Karpas-422 (cell line): ENCODE measurements at regions not wholly inside any gene's neighbourhood (a gene's known extent, or its start where the extent isn't known, plus 50 kb on each side); places are given as distances from the start of the nearest gene placed in this dataset.
"Not testable (repeated sequence)": the region's sequence is repeated elsewhere in the genome, so short reads cannot be mapped to it uniquely, and the experiment has no call there.

ENCODE experiments used
- DNase-seq: peaks from one replicate; pipeline ENCODE4 v3.0.0-alpha.2; 2015
- H2AFZ ChIP-seq: fragments of 200-600 bp; sonication (generic); 2 replicates; pipeline ENCODE4 v1.6.1; 2014; ENCODE audit warnings: antibody characterized with exemption, low read length, mixed read lengths
- H3K27ac ChIP-seq: fragments of 200-600 bp; sonication (generic); 2 replicates; pipeline ENCODE4 v1.5.1; 2014; ENCODE audit warnings: mild to moderate bottlenecking, low read length, moderate library complexity
- H3K27me3 ChIP-seq: fragments of 200-600 bp; sonication (generic); 2 replicates; pipeline ENCODE4 v1.6.1; 2014; ENCODE audit warnings: low read length, mixed read lengths
- H3K36me3 ChIP-seq: fragments of 200-600 bp; sonication (generic); 2 replicates; pipeline ENCODE4 v1.6.1; 2014; ENCODE audit warnings: low read length, mixed read lengths; ENCODE audit not compliant: insufficient read depth
- H3K4me1 ChIP-seq: fragments of 200-600 bp; sonication (generic); 2 replicates; pipeline ENCODE4 v1.6.1; 2014; ENCODE audit warnings: mild to moderate bottlenecking, low read length, mixed read lengths
- H3K4me2 ChIP-seq: fragments of 200-600 bp; sonication (generic); 2 replicates; pipeline ENCODE4 v1.6.1; 2014; ENCODE audit warnings: low read length, low read depth, mild to moderate bottlenecking; ENCODE audit not compliant: poor library complexity, severe bottlenecking
- H3K4me3 ChIP-seq: fragments of 200-600 bp; sonication (generic); 2 replicates; pipeline ENCODE4 v1.5.1; 2014; ENCODE audit warnings: mild to moderate bottlenecking, antibody characterized with exemption, low read length, mixed read lengths
- H3K79me2 ChIP-seq: fragments of 200-600 bp; sonication (generic); 2 replicates; pipeline ENCODE4 v1.6.1; 2014; ENCODE audit warnings: mild to moderate bottlenecking, low read length, mixed read lengths
- H3K9ac ChIP-seq: fragments of 200-600 bp; sonication (generic); 2 replicates; pipeline ENCODE4 v1.6.0; 2014; ENCODE audit warnings: low read length
- H3K9me2 ChIP-seq: fragments of 200-600 bp; sonication (generic), shearing (Covaris generic); replicated peaks from 2 replicates; pipeline ENCODE4 v1.6.0; 2014; ENCODE audit warnings: mild to moderate bottlenecking, low read length, moderate library complexity; ENCODE audit not compliant: insufficient read depth
- H3K9me3 ChIP-seq: fragments of 300-700, 200-600 bp; sonication (generic); 2 replicates; pipeline ENCODE4 v1.6.1; 2014; ENCODE audit warnings: low read length, mixed read lengths
- H4K20me1 ChIP-seq: fragments of 200-600 bp; sonication (generic); 2 replicates; pipeline ENCODE4 v1.6.1; 2014; ENCODE audit warnings: mild to moderate bottlenecking, antibody characterized with exemption, low read length, low read depth; ENCODE audit not compliant: insufficient read depth

GRCh38 chr2:91657193-91657592 is 2965.7 kb downstream of the RPIA start:
- H3K4me2 ChIP-seq, H3K27me3 ChIP-seq, DNase-seq, H3K36me3 ChIP-seq, H3K79me2 ChIP-seq, H3K4me3 ChIP-seq, H3K27ac ChIP-seq, H3K4me1 ChIP-seq, H3K9me3 ChIP-seq, H3K9ac ChIP-seq, H2AFZ ChIP-seq, H4K20me1 ChIP-seq, H3K9me2 ChIP-seq: not testable (repeated sequence)

GRCh38 chr2:91658336-91658735 is 2966.9 kb downstream of the RPIA start:
- H3K4me3 ChIP-seq, DNase-seq, H2AFZ ChIP-seq, H3K27me3 ChIP-seq, H3K36me3 ChIP-seq, H3K27ac ChIP-seq, H3K4me1 ChIP-seq, H4K20me1 ChIP-seq, H3K9ac ChIP-seq, H3K9me3 ChIP-seq, H3K9me2 ChIP-seq, H3K4me2 ChIP-seq, H3K79me2 ChIP-seq: not testable (repeated sequence)

- H3K4me3 ChIP-seq, H3K9ac ChIP-seq, H3K79me2 ChIP-seq, H3K36me3 ChIP-seq, DNase-seq, H3K27ac ChIP-seq, H2AFZ ChIP-seq, H3K9me2 ChIP-seq, H4K20me1 ChIP-seq, H3K4me2 ChIP-seq, H3K9me3 ChIP-seq, H3K27me3 ChIP-seq, H3K4me1 ChIP-seq: not testable (repeated sequence)
These were observed 2967.9 kb downstream of the RPIA start for GRCh38 chr2:91659189-91659916.

GRCh38 chr2:91659917-91660275 is 2968.4 kb downstream of the RPIA start:
- H3K4me2 ChIP-seq, H3K4me3 ChIP-seq, H3K27ac ChIP-seq, H3K9ac ChIP-seq, H2AFZ ChIP-seq, H3K9me3 ChIP-seq, H3K9me2 ChIP-seq, DNase-seq, H3K79me2 ChIP-seq, H4K20me1 ChIP-seq, H3K36me3 ChIP-seq, H3K27me3 ChIP-seq, H3K4me1 ChIP-seq: not testable (repeated sequence)

GRCh38 chr2:91667341-91667740 is 2975.9 kb downstream of the RPIA start:
- not testable (repeated sequence) for H3K4me1 ChIP-seq, H3K36me3 ChIP-seq, H3K4me3 ChIP-seq, H3K9me3 ChIP-seq, H3K4me2 ChIP-seq, DNase-seq, H4K20me1 ChIP-seq, H3K9me2 ChIP-seq, H3K79me2 ChIP-seq, H3K9ac ChIP-seq, H2AFZ ChIP-seq, H3K27ac ChIP-seq, H3K27me3 ChIP-seq

- not testable (repeated sequence) for H3K27ac ChIP-seq, H3K9me2 ChIP-seq, H4K20me1 ChIP-seq, H3K36me3 ChIP-seq, DNase-seq, H3K4me3 ChIP-seq, H2AFZ ChIP-seq, H3K9me3 ChIP-seq, H3K27me3 ChIP-seq, H3K9ac ChIP-seq, H3K4me2 ChIP-seq, H3K79me2 ChIP-seq, H3K4me1 ChIP-seq
These were observed 2994.1 kb downstream of the RPIA start for GRCh38 chr2:91685541-91685940.

GRCh38 chr2:91686046-91686445 is 2994.6 kb downstream of the RPIA start:
- H3K9ac ChIP-seq, DNase-seq, H3K9me2 ChIP-seq, H3K9me3 ChIP-seq, H4K20me1 ChIP-seq, H3K4me1 ChIP-seq, H3K4me2 ChIP-seq, H3K79me2 ChIP-seq, H2AFZ ChIP-seq, H3K4me3 ChIP-seq, H3K36me3 ChIP-seq, H3K27me3 ChIP-seq, H3K27ac ChIP-seq: not testable (repeated sequence)
